LHCN-M2 (cell line): ENCODE measurements at regions not wholly inside any gene's neighbourhood (a gene's known extent, or its start where the extent isn't known, plus 50 kb on each side); places are given as distances from the start of the nearest gene placed in this dataset.

Experiments
- DNase-seq: peaks from one replicate; pipeline ENCODE4 v3.0.0-alpha.2; 2012; ENCODE audit warnings: low read depth

DNA sequence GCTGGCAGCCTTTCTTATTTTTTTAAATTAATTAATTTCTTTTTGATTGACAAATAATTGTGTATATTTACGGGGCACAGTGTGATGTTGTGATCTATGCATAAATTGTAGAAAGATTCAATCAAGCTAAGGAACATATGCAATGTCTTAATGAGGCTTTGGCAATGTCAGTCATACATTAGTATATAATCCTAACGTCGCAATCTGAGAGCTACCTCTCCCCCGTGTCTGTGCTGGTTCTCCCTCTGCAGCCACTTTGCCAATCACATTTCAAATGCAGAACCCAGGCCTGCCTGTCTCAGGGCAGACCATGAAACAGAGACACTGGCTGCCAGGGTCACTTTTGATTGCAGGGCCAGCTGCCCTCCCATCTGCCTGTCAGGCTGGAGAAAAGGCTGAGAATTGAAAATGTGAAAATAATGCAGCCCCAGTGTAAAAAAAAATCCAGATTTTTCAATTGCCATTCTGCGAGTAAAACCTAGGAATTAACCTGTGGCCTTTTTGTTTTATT lies 56.3 kb downstream of the SLC24A2 start:
- no peak for DNase-seq

DNA sequence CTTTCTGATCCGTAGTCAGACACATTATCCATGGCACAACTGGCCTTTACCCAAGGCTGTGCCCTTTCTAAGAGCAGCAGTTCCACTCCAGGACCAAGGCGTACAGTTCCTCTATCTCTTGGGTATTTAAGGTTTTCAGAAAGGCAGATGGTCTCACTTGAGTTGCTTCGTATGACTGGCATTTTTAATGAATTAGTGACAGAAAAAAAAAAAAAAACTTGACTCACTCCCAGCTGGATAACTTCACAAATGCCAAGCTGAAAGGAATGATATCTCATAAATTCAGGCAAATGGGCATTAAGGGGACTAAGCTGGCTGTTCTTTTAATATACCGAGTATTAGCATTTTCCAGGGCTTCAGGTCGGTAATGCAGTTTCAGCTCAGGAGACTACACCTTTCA lies 60.7 kb downstream of the SLC24A2 start:
- DNase-seq: no peak

- no peak for DNase-seq
These were observed 62.9 kb downstream of the SLC24A2 start for GRCh38 chr9:19725970-19726369.

DNA sequence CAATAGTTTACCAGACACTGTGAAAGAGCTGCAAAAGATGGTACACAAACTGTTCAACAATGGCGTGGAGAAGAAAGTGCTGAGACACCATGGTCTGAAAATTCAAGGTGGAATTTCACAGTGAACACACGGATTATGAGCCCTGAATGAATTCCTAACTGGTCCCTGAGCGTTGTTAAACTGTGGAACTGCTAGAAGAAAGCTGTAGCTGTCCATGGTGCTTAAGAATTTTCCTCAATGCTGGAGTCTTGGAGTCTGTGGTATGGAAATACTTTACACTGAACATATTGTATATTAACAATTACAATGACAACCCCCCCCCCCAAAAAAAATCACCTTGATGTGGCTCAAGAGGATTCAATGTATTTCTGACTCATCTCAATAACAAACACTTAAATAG lies 68.5 kb downstream of the SLC24A2 start:
- DNase-seq: peak; percentile 43

DNA sequence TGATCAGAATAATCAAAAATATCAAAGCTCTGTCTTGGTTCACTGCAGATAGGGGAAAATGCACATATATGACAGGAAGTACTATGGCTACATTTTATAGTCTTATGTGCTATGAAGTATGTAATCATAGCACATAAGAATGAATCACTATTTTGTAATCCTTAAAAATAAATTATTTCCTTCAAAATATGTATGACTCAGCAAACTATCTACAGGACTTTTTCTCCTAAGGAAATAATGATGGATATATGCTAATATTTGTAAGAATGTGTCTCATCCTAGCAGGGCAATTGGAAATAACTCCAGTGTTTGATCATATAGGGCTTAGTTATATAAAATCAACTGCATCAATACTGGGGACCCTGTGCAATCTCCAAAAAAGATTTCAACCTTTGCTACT lies 85.1 kb downstream of the SLC24A2 start:
- DNase-seq: no peak

DNA sequence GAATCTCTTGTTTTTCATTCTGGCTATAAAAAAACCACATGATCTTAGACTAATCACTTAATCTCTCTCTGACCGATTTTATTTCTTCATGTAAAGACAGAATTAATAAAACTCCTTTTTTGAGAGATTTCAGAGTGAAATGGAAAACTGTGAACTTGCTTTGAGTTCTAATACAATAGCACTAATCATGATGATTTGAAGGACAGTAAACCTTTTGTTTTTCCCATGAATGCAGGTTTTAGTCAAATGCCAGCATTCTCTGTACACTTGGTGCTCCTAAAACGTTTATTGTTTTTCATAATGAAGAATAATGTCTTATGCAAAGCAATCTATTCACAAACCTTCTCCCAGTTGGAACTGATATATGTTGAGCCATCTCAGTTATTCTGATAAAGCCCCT lies 86.8 kb downstream of the SLC24A2 start:
- no peak for DNase-seq

GRCh38 chr9:19701274-19701673 lies 87.6 kb downstream of the SLC24A2 start:
- DNase-seq: no peak

GRCh38 chr9:19700699-19701098 lies 88.1 kb downstream of the SLC24A2 start:
- DNase-seq: no peak

- DNase-seq: no peak
These were observed 89.1 kb downstream of the SLC24A2 start for GRCh38 chr9:19699756-19700155.

DNA sequence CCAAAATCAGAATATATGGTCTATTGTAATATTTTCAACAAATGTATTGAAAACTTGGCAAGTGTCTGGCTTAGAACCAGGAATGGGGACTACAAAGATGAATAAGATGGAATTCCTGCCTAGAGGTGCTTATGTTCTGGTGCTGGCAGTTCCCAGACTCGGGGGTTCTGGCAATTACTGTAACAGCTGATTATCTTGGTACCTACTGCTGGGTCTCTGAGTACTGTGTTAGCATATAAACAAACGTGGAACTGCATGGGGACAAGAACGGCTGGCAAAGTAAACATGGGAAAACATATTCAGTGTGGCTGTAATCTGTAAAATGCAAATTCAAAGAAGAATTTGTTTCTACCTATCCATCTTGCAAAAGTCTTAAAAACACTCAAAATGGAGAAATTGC lies 89.9 kb downstream of the SLC24A2 start:
- no peak for DNase-seq

DNA sequence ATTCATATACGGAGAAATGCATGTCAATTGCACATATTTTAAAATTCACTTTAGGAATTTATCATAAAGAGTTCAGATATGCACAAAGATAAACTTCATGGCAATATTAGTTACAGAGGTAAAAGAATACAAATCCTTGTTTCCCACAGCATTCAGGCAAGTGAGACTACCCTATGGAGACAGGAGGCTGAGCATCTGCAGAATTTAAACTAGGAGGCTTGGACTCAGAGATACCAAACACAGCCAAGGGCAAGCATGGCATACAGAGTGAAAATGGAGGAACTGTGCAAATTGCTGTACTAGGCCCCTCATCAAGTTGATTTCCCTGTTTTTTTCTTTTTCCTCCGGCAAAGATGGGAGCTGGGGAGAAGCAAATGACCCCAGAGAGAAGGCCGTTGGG lies 94.2 kb downstream of the SLC24A2 start:
- no peak for DNase-seq

DNA sequence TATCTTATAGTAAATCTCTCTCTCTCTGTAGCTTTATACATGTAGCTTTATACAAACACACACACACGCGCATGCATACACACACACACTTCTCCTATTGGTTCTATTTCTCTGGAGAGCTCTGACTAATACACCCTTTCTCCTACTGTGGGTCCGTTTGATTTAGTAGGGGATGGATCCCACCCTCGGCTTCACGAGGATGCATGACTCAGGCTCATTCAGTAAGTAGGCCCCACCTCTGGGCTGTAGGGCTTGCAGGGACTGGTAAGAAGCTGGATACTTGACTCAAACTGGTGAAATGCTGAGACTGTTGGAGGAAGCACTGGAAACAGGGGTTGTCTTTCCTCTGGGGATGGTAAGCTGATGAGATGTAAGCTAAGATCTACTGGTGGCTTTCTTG lies 98.7 kb downstream of the SLC24A2 start:
- DNase-seq: peak; percentile 3

DNA sequence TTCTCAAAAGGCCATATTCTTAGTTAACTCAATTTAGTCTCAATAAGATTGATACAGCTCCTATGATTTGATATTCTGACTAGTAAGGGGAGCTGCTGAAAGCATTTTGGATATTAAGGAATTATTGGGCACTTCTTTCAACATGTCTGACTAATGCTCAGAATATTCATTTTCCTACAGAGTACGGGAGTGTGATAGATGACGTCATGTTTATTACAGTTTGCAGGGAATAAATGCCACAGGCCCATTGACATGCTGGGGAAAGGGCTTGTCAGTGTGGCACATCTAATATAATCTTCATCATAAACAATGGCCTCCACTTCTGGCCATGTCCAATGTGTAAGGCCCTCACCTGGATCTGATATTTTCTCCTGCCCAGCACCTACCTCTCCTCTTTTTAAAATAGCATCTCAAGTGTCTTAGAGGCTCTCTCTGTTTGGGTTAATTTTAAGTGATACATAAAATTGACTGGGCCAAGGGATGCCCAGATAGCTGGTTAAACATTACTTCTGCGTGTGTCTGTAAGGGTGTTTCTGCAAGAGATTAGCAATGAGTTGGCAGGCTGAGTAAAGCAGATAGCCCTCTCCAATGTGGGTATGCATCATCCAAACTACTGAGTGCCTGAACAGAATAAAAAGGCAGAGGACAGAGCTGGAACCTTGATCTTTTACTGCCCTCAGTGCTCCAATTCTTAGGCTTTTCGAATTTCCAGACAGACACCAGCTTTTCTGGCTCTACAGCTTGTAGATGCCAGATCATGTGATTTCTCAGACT lies 99.3 kb downstream of the SLC24A2 start:
- peak; percentile 17 for DNase-seq

GRCh38 chr9:19683715-19684114 lies 105.1 kb downstream of the SLC24A2 start:
- no peak for DNase-seq

- no peak for DNase-seq
These were observed 106.4 kb downstream of the SLC24A2 start for GRCh38 chr9:19682397-19682796.

DNA sequence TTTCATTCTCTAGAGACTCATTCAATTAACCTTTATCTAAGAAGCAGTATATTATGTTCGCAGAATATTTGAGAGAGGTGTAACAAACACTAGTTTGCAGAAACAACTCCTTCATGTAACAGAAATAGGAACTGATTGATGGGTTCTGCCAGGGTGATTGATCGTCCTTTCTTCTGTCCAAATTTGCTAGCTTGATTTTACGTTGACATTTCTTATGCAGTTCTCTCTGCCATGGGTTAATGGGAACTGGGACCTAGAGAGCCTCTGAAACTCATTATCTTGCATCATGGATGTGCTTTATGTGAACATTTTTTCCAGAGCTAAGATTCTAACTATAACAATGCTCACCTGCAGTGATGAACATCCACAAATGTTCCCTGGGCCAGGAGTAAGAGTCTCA lies 107.0 kb downstream of the SLC24A2 start:
- DNase-seq: no peak

DNA sequence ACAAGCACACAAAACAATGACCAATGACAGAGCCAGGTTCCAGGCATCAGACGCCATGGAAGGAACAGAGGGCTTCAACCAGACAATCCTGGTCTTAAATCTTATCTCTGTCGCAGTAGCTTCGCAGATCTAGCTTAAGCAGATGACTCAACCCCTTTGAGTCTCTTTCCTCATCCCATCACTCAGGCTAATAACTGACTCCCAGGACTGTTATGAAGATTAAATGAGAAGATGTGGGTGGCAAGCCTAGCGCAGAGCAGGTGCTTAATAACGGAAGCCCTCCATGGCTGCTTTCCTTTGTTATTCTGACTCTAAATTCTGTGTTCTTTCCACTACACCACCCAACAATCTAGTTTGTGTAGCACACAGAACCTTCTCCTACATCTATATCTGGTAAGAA lies 110.9 kb downstream of the SLC24A2 start:
- DNase-seq: no peak

DNA sequence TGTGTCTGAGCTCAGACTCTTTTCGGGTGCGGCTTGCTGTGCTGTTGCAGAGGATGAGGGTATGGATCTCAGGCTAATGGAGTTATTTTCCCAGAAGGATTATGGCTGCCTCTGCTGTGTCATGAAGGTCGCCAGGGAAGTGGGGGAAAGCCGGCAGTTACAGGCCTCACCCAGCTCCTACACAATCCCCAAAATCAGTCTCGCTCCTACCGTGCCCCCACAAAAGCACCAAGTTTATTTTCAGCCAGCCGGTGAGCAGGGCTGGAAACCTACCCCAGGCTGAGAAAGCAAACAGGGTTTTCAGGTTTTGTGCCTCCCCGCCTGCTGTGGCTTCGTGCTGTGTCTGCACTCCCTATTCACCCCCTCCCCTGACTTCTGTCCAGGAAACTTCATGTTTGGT lies 113.3 kb downstream of the SLC24A2 start:
- DNase-seq: no peak

- DNase-seq: no peak
These were observed 122.3 kb downstream of the SLC24A2 start for GRCh38 chr9:19666575-19666974.

DNA sequence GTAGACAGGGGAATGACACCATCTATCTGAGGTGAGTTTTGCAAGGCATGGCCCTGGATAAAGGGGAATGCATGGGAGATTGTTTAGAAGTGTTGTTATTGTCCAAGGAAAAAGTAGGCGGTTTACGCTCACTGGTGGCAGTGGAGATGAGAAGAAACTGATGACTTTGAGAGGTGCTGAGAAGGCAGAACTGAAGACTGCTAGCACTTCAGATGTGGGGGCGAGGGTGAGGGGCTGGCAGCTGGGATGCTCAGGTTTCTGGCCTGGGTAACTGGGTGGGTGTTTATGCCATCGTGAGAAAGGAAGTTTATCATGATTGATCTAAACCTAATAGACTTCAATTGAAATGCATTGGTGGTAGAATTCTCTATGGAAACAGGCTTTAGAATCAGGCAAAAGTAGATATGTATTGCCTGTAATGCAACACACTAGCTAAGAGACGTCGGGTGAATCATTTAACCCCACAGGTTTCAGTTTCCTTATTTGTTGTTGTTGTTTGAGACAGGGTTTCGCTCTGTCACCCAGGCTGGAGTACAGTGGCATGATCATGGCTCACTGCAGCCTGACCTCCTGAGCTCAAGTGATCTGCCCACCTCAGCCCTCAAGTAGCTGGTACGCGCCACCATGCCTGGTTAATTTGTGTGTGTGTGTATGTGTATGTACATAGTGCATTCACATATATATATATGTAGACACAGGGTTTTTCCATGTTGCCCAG lies 123.5 kb downstream of the SLC24A2 start:
- no peak for DNase-seq

- DNase-seq: no peak
These were observed 125.3 kb downstream of the SLC24A2 start for GRCh38 chr9:19663570-19663969.

DNA sequence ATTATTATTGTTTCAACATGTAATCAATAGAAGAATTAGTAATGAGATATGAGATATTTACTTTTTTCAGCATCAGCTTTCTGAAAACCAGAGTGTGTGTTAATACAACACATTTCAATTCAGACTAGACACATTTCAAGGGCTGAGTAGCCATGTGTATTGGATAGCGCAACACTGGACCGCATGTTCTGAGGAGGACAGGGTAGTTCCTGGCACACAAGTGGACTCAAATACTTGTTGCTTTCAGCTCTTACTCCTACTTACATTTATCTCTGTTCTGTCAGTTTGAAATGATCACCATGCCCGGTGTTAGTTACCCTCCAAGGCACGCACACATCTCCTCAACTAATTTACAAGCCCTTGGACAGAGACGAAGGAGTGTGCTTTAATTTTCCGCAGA lies 126.6 kb downstream of the SLC24A2 start:
- DNase-seq: no peak

GRCh38 chr9:19660019-19660418 lies 128.8 kb downstream of the SLC24A2 start:
- DNase-seq: no peak
